Transverse colon (tissue), 4 donors: ENCODE measurements at regions not wholly inside any gene's neighbourhood (a gene's known extent, or its start where the extent isn't known, plus 50 kb on each side); places are given as distances from the start of the nearest gene placed in this dataset.

Experiments used
- DNase-seq: peaks from one replicate; pipeline ENCODE4 v3.0.0-alpha.2; 2019
- H3K27ac ChIP-seq, 4 donors: fragments of 200-600 bp; sonication (generic); 2 replicates each; pipeline ENCODE4 v1.5.1; 2016 to 2018; ENCODE audit warnings: inconsistent platforms in 4 of 4
- H3K27me3 ChIP-seq: fragments of 200-600 bp; sonication (generic); 2 replicates; pipeline ENCODE4 v1.5.1; 2017; ENCODE audit warnings: inconsistent platforms
- H3K36me3 ChIP-seq, 4 donors: fragments of 200-600 bp; sonication (generic); 2 replicates each; pipeline ENCODE4 v1.5.1; 2017 to 2019; ENCODE audit warnings: inconsistent platforms in 4 of 4
- H3K4me1 ChIP-seq, 4 donors: fragments of 200-600 bp; sonication (generic); 2 replicates each; pipeline ENCODE4 v1.5.1; 2017 to 2020; ENCODE audit warnings: inconsistent platforms in 4 of 4
- H3K4me3 ChIP-seq, 4 donors: fragments of 200-600 bp; sonication (generic); 1 replicate in 1 of 4; 2 replicates in 3 of 4; pipeline versions ENCODE4 v1.5.1 to v1.6.1; 2017 to 2019; ENCODE audit warnings: inconsistent platforms in 4 of 4
- H3K9me3 ChIP-seq, 2 donors: fragments of 200-600 bp; sonication (generic); 2 replicates each; pipeline ENCODE4 v1.5.1; 2017 to 2019; ENCODE audit warnings: inconsistent platforms in 2 of 2
- CTCF ChIP-seq, 5 experiments: fragments of 200-600 bp in 3 of 5; fragments of 450-650 bp in 2 of 5; sonication (generic) in 3 of 5; IDR thresholded peaks; 1 replicate in 2 of 5; 2 replicates in 3 of 5; pipeline ENCODE4 v1.5.1; 2016 to 2017; ENCODE audit warnings: antibody characterized with exemption in 5 of 5, inconsistent platforms in 3 of 5, mild to moderate bottlenecking in 2 of 5, moderate library complexity in 1 of 5
- EP300 ChIP-seq: sonication (generic); formaldehyde crosslinking; IDR thresholded peaks from one replicate; pipeline ENCODE4 v1.6.1; 2017; ENCODE audit warnings: antibody characterized with exemption, low read depth
- POLR2A ChIP-seq: fragments of 450-650 bp; IDR thresholded peaks from one replicate; pipeline ENCODE4 v1.6.1; 2016; ENCODE audit warnings: antibody characterized with exemption, mild to moderate bottlenecking, moderate library complexity
- POLR2AphosphoS5 ChIP-seq, 3 donors: sonication (generic); formaldehyde crosslinking; IDR thresholded peaks; one replicate each; pipeline ENCODE4 v1.6.1; 2016; ENCODE audit warnings: antibody characterized with exemption in 3 of 3
- WGBS, 2 donors: methylation state at CpG; one replicate each; pipeline ENCODE4 v1.1.5; 2018; ENCODE audit warnings: low coverage in 1 of 2; 5-methylcytosine and 5-hydroxymethylcytosine counted together
- in situ Hi-C, 4 donors: fragments of 200-750 bp; cut with MboI; loops; one replicate each; pipeline versions ENCODE4 v1.15.0 to v1.15.1; 2017; ENCODE audit warnings: low sequenced_read_pairs in 3 of 4, low pct_ligation_motif_present in 1 of 4, low pct_unique_long_range_greater_than_20kb in 1 of 4
- intact Hi-C: fragments of 100-400 bp; cut with DNase I; formaldehyde crosslinking; loops from one replicate; pipeline ENCODE4 v1.15.1; 2023; ENCODE audit warnings: low total_unique reads

- H3K4me3 ChIP-seq, result no peak overlapping the region
- no peaks in the 10 kb centered on the region for H3K4me1 ChIP-seq
- no peak overlapping the region for H3K27ac ChIP-seq
- in situ Hi-C loops, result no loop called here
- no peaks in the 10 kb centered on the region for H3K27me3 ChIP-seq
- TF ChIP-seq POLR2AphosphoS5 (IDR thresholded peaks at IDR 0.05), result no peak
- no peak for TF ChIP-seq EP300
- TF ChIP-seq CTCF (IDR thresholded peaks at IDR 0.05), result no peak
- TF ChIP-seq POLR2A, result no peak
- no peaks in the 10 kb centered on the region for H3K36me3 ChIP-seq
- intact Hi-C loops, result no loop called here
- H3K9me3 ChIP-seq, result no peaks in the 10 kb centered on the region
- WGBS, 2 donors, result 67 to 73% methylated on average over 3 to 7 of the region's 7 CpGs
- no peak for DNase-seq
These were observed 259.7 kb downstream of the CMPK2 start for GRCh38 chr2:6605836-6606505.

DNA sequence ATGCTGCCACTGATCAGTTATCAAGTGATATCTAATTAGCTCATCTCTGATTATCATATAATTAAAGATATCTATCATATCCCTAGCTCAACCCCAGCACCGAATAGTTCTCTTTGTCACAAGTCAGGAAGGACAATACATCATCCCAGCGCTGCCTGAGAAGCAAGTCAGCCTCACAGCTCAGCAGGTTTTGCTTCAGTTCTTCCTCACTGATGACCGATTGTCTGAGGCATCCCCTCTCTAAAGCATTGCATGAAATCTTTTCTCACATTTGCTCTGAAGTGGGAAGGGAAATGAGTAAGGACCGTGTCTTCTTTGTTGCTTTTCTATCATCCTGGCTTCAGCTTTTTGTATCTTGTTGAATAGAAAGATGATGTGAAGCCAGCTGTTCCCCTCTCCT is 247.9 kb downstream of the CMPK2 start:
- Histone ChIP-seq H3K4me3 (no peak overlapping the region), H3K27me3 (no peaks in the 10 kb centered on the region), H3K36me3 (no peaks in the 10 kb centered on the region), H3K27ac (no peak overlapping the region), H3K4me1 (no peaks in the 10 kb centered on the region), H3K9me3 (no peaks in the 10 kb centered on the region)
- TF ChIP-seq POLR2AphosphoS5 (IDR thresholded peaks at IDR 0.05), result no peak
- TF ChIP-seq POLR2A, result no peak
- no peak for DNase-seq
- in situ Hi-C loops (no loop called here), intact Hi-C loops (no loop called here)
- WGBS, 2 donors, result 84 to 88% methylated on average over 4 of the region's 4 CpGs

GRCh38 chr2:6618201-6618600 is 247.5 kb downstream of the CMPK2 start:
- Histone ChIP-seq H3K4me1 (no peaks in the 10 kb centered on the region), H3K4me3 (no peak overlapping the region), H3K9me3 (no peaks in the 10 kb centered on the region), H3K27ac (no peak overlapping the region), H3K27me3 (no peaks in the 10 kb centered on the region), H3K36me3 (no peaks in the 10 kb centered on the region)
- intact Hi-C loops, result no loop called here
- WGBS, 2 donors, result 83 to 90% methylated on average over 4 to 6 of the region's 6 CpGs
- in situ Hi-C loops, result no loop called here
- no peak for TF ChIP-seq POLR2A
- no peak for TF ChIP-seq EP300
- TF ChIP-seq POLR2AphosphoS5 (IDR thresholded peaks at IDR 0.05), result no peak
- TF ChIP-seq CTCF (IDR thresholded peaks at IDR 0.05), result no peak
- no peak for DNase-seq

DNA sequence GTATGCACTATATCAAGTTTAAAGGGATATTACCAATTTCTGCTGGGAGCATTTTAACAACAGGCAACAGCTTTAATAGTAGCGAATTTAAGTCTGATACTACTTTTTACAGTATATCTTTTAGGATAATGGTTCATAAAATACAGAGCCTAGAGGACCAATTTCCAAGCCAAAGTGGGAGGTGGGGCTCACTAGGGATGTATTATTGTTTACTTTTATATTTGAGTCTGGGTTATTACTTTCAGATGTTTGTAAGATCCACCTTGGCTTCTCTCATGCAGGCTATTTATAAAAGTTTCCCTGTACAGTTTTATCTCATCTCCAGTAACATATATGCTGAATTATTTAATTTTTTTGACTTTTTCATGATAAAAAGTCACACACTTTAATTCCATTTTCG is 242.0 kb downstream of the CMPK2 start:
- Histone ChIP-seq H3K4me3 (no peak overlapping the region), H3K4me1 (no peaks in the 10 kb centered on the region), H3K27me3 (no peaks in the 10 kb centered on the region), H3K27ac (no peak overlapping the region), H3K36me3 (no peaks in the 10 kb centered on the region), H3K9me3 (no peaks in the 10 kb centered on the region)
- WGBS, 2 donors, result 65 to 79% methylated on average over 2 of the region's 2 CpGs
- no peak for TF ChIP-seq CTCF (IDR thresholded peaks at IDR 0.05)
- no peak for TF ChIP-seq EP300
- TF ChIP-seq POLR2A, result no peak
- no peak for TF ChIP-seq POLR2AphosphoS5 (IDR thresholded peaks at IDR 0.05)
- in situ Hi-C loops, result no loop called here
- DNase-seq, result no peak
- intact Hi-C loops, result no loop called here
